ENCODE measurements at regions not wholly inside any gene's neighbourhood (a gene's known extent, or its start where the extent isn't known, plus 50 kb on each side); places are given as distances from the start of the nearest gene placed in this dataset.

GRCh38 chr5:32498484-32498883 is 53.9 kb upstream of the ZFR start (continued):
- TF ChIP-seq CTCF (IDR thresholded peaks at IDR 0.05) (no peak), GATA2 (CRISPR knock-in tag; IDR thresholded peaks at IDR 0.05) (no peak), SMC3 (IDR thresholded peaks at IDR 0.05; ENCODE audit: low read depth, low read length) (no peak)

- Histone ChIP-seq H3K9ac (no peak overlapping the region), H4K20me1 (ENCODE audit: insufficient read depth) (no peaks in the 10 kb centered on the region), H3F3A (replicated peaks; ENCODE audit: insufficient read depth) (no peaks in the 10 kb centered on the region), H3K9me3 (no peaks in the 10 kb centered on the region), H3K4me2 (no peak overlapping the region), H3K4me3 (ENCODE audit: low read depth in 2 of 2, low read length in 1 of 2) (no peak overlapping the region), H3K27ac (ENCODE audit: low read depth in 2 of 2, low read length in 1 of 2) (no peak overlapping the region), H3K27me3 (ENCODE audit: insufficient read depth) (no peaks in the 10 kb centered on the region), H3K36me3 (replicated peaks in 1 of 2; ENCODE audit: control insufficient read depth in 1 of 2, insufficient read depth in 2 of 2, low read length in 1 of 2) (no peaks in the 10 kb centered on the region), H3K9me2 (no peaks in the 10 kb centered on the region), H3K4me1 (ENCODE audit: control insufficient read depth in 1 of 2, insufficient read depth in 2 of 2, low read depth in 1 of 2, low read length in 1 of 2) (no peaks in the 10 kb centered on the region), H2AFZ (ENCODE audit: low read depth) (no peak overlapping the region), H3K79me2 (ENCODE audit: insufficient read depth) (no peaks in the 10 kb centered on the region)
- WGBS (ENCODE audit: low lambda C conversion rate), result 96% methylated on average over 5 of the region's 5 CpGs
- no peak for DNase-seq
- ChIA-PET POLR2A (no interaction called here), CTCF (interaction anchor here (0.6 to 5.2 kb wide), 4 partner anchors 9 to 117 kb away, joined by 3 to 40 read pairs (median 4); partner anchors contain the start of gene SUB1)
- TF ChIP-seq MXI1 (IDR thresholded peaks at IDR 0.05; ENCODE audit: low read depth, low read length) (no peak), YY1 (IDR thresholded peaks at IDR 0.05; ENCODE audit: low read depth) (no peak), PBX3 (IDR thresholded peaks at IDR 0.05) (no peak), USF1 (IDR thresholded peaks at IDR 0.05; ENCODE audit: borderline replicate concordance, low read depth) (no peak), FOXJ3 (CRISPR knock-in tag; IDR thresholded peaks at IDR 0.05) (no peak), EP300 (IDR thresholded peaks at IDR 0.05; ENCODE audit: borderline replicate concordance in 1 of 2, low read depth in 1 of 2, low read length in 1 of 2) (no peak), SIN3A (IDR thresholded peaks at IDR 0.05; ENCODE audit: borderline replicate concordance, low read depth, low read length) (no peak), NFIC (IDR thresholded peaks at IDR 0.05; ENCODE audit: borderline replicate concordance) (no peak), RXRA (IDR thresholded peaks at IDR 0.05; ENCODE audit: borderline replicate concordance, low read depth) (no peak), RCOR1 (IDR thresholded peaks at IDR 0.05; ENCODE audit: low read length) (no peak), TAF1 (IDR thresholded peaks at IDR 0.05; ENCODE audit: borderline replicate concordance, low read depth, low read length) (no peak), TEAD4 (IDR thresholded peaks at IDR 0.05; ENCODE audit: borderline replicate concordance, insufficient read depth) (no peak), RFX5 (IDR thresholded peaks at IDR 0.05; ENCODE audit: low read length) (no peak), EZH2phosphoT487 (IDR thresholded peaks at IDR 0.05; ENCODE audit: borderline replicate concordance, low read depth) (no peak), JUND (IDR thresholded peaks at IDR 0.05) (no peak), IRF3 (IDR thresholded peaks at IDR 0.05; ENCODE audit: low read depth, low read length) (no peak), REST (IDR thresholded peaks at IDR 0.05; ENCODE audit: low read depth, low read length) (no peak)
These were observed 51.6 kb upstream of the ZFR start for GRCh38 chr5:32496104-32496503.
